ENCODE measurements at regions not wholly inside any gene's neighbourhood (a gene's known extent, or its start where the extent isn't known, plus 50 kb on each side); places are given as distances from the start of the nearest gene placed in this dataset.

- DNase-seq (ENCODE audit: extremely low read depth, insufficient read length), result no peak
- no peak overlapping the region for H3K4me3 ChIP-seq (replicated peaks; ENCODE audit: low read depth, low read length)
- TF ChIP-seq CTCF (IDR thresholded peaks at IDR 0.05; ENCODE audit: insufficient read depth, low read length, poor library complexity, severe bottlenecking), result no peak
- no peaks in the 10 kb centered on the region; the same call in 1 of the 2 replicates for H3K27me3 ChIP-seq (replicated peaks; ENCODE audit: control insufficient read depth, insufficient read depth, low read length)
- H3K36me3 ChIP-seq (ENCODE audit: control insufficient read depth, insufficient read depth, low read length), result no peaks in the 10 kb centered on the region
Observed at GRCh38 chr15:35748105-35748504, 202.1 kb upstream of the DPH6 start.

GRCh38 chr15:35750051-35750450 lies 204.1 kb upstream of the DPH6 start:
- Histone ChIP-seq H3K36me3 (ENCODE audit: control insufficient read depth, insufficient read depth, low read length) (no peaks in the 10 kb centered on the region), H3K27me3 (replicated peaks; ENCODE audit: control insufficient read depth, insufficient read depth, low read length) (no peaks in the 10 kb centered on the region; the same call in 1 of the 2 replicates), H3K4me3 (replicated peaks; ENCODE audit: low read depth, low read length) (no peak overlapping the region)
- no peak for DNase-seq (ENCODE audit: extremely low read depth, insufficient read length)
- TF ChIP-seq CTCF (IDR thresholded peaks at IDR 0.05; ENCODE audit: insufficient read depth, low read length, poor library complexity, severe bottlenecking), result no peak

GRCh38 chr15:35751413-35752133 lies 205.6 kb upstream of the DPH6 start:
- H3K27me3 ChIP-seq (replicated peaks; ENCODE audit: control insufficient read depth, insufficient read depth, low read length), result no peaks in the 10 kb centered on the region; the same call in 1 of the 2 replicates
- no peak overlapping the region for H3K4me3 ChIP-seq (replicated peaks; ENCODE audit: low read depth, low read length)
- peak; percentile 75 for TF ChIP-seq CTCF (IDR thresholded peaks at IDR 0.05; ENCODE audit: insufficient read depth, low read length, poor library complexity, severe bottlenecking)
- no peak for DNase-seq (ENCODE audit: extremely low read depth, insufficient read length)
- no peaks in the 10 kb centered on the region for H3K36me3 ChIP-seq (ENCODE audit: control insufficient read depth, insufficient read depth, low read length)

- Histone ChIP-seq H3K36me3 (ENCODE audit: control insufficient read depth, insufficient read depth, low read length) (no peaks in the 10 kb centered on the region), H3K4me3 (replicated peaks; ENCODE audit: low read depth, low read length) (no peak overlapping the region), H3K27me3 (replicated peaks; ENCODE audit: control insufficient read depth, insufficient read depth, low read length) (no peaks in the 10 kb centered on the region; the same call in 1 of the 2 replicates)
- TF ChIP-seq CTCF (IDR thresholded peaks at IDR 0.05; ENCODE audit: insufficient read depth, low read length, poor library complexity, severe bottlenecking), result no peak
- no peak for DNase-seq (ENCODE audit: extremely low read depth, insufficient read length)
Observed at GRCh38 chr15:35752134-35752466, 206.1 kb upstream of the DPH6 start.

- no peak for TF ChIP-seq CTCF (IDR thresholded peaks at IDR 0.05; ENCODE audit: insufficient read depth, low read length, poor library complexity, severe bottlenecking)
- no peak for DNase-seq (ENCODE audit: extremely low read depth, insufficient read length)
- no peaks in the 10 kb centered on the region for H3K36me3 ChIP-seq (ENCODE audit: control insufficient read depth, insufficient read depth, low read length)
Observed at GRCh38 chr15:35753486-35753885, 207.5 kb upstream of the DPH6 start.

More at GRCh38 chr15:35753486-35753885, 207.5 kb upstream of the DPH6 start:
- H3K27me3 ChIP-seq (replicated peaks; ENCODE audit: control insufficient read depth, insufficient read depth, low read length), result no peaks in the 10 kb centered on the region; the same call in 1 of the 2 replicates
- no peak overlapping the region for H3K4me3 ChIP-seq (replicated peaks; ENCODE audit: low read depth, low read length)
